Transverse colon (tissue), 4 donors: ENCODE measurements at regions not wholly inside any gene's neighbourhood (a gene's known extent, or its start where the extent isn't known, plus 50 kb on each side); places are given as distances from the start of the nearest gene placed in this dataset.

Experiments used
- EP300 ChIP-seq: sonication (generic); formaldehyde crosslinking; IDR thresholded peaks from one replicate; pipeline ENCODE4 v1.6.1; 2017; ENCODE audit warnings: antibody characterized with exemption, low read depth
- POLR2A ChIP-seq: fragments of 450-650 bp; IDR thresholded peaks from one replicate; pipeline ENCODE4 v1.6.1; 2016; ENCODE audit warnings: antibody characterized with exemption, mild to moderate bottlenecking, moderate library complexity
- POLR2AphosphoS5 ChIP-seq, 3 donors: sonication (generic); formaldehyde crosslinking; IDR thresholded peaks; one replicate each; pipeline ENCODE4 v1.6.1; 2016; ENCODE audit warnings: antibody characterized with exemption in 3 of 3
- TF ChIP-seq, protein P1 (sequence below), 5 experiments: fragments of 200-600 bp in 3 of 5; fragments of 450-650 bp in 2 of 5; sonication (generic) in 3 of 5; IDR thresholded peaks; 1 replicate in 2 of 5; 2 replicates in 3 of 5; pipeline ENCODE4 v1.5.1; 2016 to 2017; ENCODE audit warnings: antibody characterized with exemption in 5 of 5, inconsistent platforms in 3 of 5, mild to moderate bottlenecking in 2 of 5, moderate library complexity in 1 of 5

DNA sequence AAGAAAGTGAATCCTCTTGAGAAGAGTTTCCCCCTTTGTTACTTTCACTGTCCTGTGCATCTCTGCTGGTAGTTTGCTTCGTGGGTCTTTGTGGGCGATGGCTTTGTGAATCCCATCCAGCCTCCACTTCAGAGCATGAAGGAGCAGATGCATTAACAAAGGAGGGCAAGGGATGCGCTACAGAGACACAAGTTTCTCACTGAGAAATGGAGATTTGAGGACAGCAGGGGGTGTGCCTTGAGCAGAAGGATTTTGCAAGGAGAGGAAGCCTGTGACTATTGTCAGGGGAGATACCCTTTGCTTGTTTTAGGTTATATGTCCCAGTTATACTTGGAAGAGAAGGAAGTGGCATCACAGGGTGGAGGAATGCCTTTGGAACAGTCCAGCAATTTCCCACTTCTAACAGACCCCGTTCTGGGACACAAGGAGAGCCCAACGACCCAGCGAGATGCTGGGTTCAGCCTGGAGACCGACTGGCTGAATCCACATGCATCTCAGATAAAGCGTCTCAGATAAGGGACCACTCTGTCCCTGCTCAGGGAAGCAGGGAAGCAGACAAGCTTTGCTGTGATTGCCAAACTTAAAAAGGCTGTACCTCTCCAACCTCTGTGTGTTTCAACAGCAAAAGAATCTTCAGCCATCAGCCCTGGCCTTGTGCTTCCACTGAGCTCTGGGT is 314.6 kb upstream of the GATB start:
- TF ChIP-seq, protein P1, sequence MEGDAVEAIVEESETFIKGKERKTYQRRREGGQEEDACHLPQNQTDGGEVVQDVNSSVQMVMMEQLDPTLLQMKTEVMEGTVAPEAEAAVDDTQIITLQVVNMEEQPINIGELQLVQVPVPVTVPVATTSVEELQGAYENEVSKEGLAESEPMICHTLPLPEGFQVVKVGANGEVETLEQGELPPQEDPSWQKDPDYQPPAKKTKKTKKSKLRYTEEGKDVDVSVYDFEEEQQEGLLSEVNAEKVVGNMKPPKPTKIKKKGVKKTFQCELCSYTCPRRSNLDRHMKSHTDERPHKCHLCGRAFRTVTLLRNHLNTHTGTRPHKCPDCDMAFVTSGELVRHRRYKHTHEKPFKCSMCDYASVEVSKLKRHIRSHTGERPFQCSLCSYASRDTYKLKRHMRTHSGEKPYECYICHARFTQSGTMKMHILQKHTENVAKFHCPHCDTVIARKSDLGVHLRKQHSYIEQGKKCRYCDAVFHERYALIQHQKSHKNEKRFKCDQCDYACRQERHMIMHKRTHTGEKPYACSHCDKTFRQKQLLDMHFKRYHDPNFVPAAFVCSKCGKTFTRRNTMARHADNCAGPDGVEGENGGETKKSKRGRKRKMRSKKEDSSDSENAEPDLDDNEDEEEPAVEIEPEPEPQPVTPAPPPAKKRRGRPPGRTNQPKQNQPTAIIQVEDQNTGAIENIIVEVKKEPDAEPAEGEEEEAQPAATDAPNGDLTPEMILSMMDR (IDR thresholded peaks at IDR 0.05) = no peak
- TF ChIP-seq POLR2AphosphoS5 (IDR thresholded peaks at IDR 0.05) (no peak), POLR2A (no peak), EP300 (no peak)
